H7 (cell line): ENCODE measurements at regions not wholly inside any gene's neighbourhood (a gene's known extent, or its start where the extent isn't known, plus 50 kb on each side); places are given as distances from the start of the nearest gene placed in this dataset.

ENCODE experiments used
- DNase-seq: peaks from one replicate; pipeline ENCODE4 v3.0.0; 2012
- H3K27me3 ChIP-seq: 2 replicates; pipeline ENCODE4 v1.6.0; 2011; ENCODE audit warnings: mild to moderate bottlenecking, low read length; ENCODE audit not compliant: control insufficient read depth, insufficient read depth
- H3K36me3 ChIP-seq: replicated peaks from 2 replicates; pipeline ENCODE4 v1.5.1; 2011; ENCODE audit warnings: low read length; ENCODE audit not compliant: control insufficient read depth, insufficient read depth
- H3K4me3 ChIP-seq: 2 replicates; pipeline ENCODE4 v1.5.1; 2011; ENCODE audit warnings: low read depth, mild to moderate bottlenecking, control low read depth, low read length, moderate library complexity; ENCODE audit not compliant: insufficient read depth

GRCh38 chr7:32428546-32428945 is 61.6 kb downstream of the LSM5 start:
- Histone ChIP-seq H3K4me3 (peak overlapping the region; percentile 39), H3K27me3 (peaks cover 33% of the 10 kb centered on the region), H3K36me3 (no peaks in the 10 kb centered on the region)
- peak; percentile 50 for DNase-seq

GRCh38 chr7:32427769-32428291 is 62.4 kb downstream of the LSM5 start:
- Histone ChIP-seq H3K27me3 (peaks cover 33% of the 10 kb centered on the region), H3K4me3 (peak overlapping the region; percentile 39), H3K36me3 (no peaks in the 10 kb centered on the region)
- peak; percentile 86 for DNase-seq

DNA sequence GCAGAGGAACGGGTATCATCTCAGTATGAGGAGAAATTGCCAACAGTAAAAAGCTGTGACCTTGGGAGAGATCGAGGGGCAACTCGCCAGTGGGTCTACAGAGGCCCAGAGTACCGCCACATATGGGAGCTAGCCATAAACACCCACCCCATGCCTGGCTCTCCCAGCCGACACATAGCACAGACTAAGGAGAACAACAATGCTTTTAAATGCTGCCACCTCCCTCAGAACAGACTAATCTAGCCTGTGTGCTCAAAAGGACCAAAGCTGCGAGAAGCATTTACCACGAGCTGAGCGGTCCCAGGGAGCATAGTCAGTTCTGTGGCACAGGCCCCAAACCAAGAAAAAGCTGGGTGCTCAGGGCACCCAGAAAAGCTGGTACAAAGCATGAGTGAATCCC is 73.3 kb downstream of the LSM5 start:
- H3K4me3 ChIP-seq: no peak overlapping the region
- no peak for DNase-seq
- H3K36me3 ChIP-seq: no peaks in the 10 kb centered on the region
- no peaks in the 10 kb centered on the region for H3K27me3 ChIP-seq

DNA sequence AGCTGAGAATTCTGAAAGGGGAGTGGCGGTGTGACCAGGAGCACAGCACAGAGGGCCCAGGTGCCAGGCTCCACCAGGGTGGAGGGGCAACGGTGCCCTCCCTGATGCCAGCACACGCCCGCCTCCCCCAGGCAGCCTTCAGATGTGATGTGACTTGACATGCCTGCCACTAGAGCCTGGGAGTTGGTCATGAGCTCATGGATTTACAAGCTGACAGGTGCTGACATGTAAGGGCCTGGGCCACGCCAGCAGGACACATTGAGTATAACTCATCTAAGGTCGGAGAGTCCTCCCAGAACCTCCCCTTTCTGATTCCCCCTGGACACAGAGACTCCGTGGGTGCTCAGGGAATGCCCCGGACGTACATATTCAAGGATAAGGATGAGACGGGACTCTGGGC is 74.2 kb downstream of the LSM5 start:
- no peaks in the 10 kb centered on the region for H3K36me3 ChIP-seq
- H3K4me3 ChIP-seq: no peak overlapping the region
- DNase-seq: no peak
- H3K27me3 ChIP-seq: no peaks in the 10 kb centered on the region

GRCh38 chr7:32415519-32415918 is 74.7 kb downstream of the LSM5 start:
- Histone ChIP-seq H3K36me3 (no peaks in the 10 kb centered on the region), H3K27me3 (no peaks in the 10 kb centered on the region), H3K4me3 (no peak overlapping the region)
- peak; percentile 27 for DNase-seq

- no peaks in the 10 kb centered on the region for H3K36me3 ChIP-seq
- DNase-seq: no peak
- no peak overlapping the region for H3K4me3 ChIP-seq
- no peaks in the 10 kb centered on the region; the same call in 1 of the 2 replicates for H3K27me3 ChIP-seq
Measured at GRCh38 chr7:32412471-32412870, 77.7 kb downstream of the LSM5 start.

DNA sequence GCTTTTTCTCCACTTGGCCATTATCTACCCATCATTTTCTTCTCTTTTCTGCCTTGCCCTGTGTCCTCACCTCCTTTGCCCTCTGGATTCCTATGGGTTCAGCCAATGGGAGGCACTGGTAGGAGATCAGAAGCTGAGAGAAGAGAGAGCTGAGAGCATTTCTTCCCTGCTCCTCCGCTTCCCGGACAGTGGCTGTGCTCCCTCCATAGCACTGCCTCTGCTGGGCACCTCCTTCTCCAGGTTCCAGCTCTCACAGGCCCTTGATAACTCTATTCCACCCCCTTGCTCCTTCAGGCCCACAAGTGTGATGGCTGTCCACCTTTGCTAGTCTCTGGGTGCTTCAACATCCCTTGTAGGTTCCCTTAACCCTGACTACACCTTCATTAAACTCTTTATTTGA is 79.6 kb downstream of the LSM5 start:
- DNase-seq: no peak
- H3K36me3 ChIP-seq: no peaks in the 10 kb centered on the region
- H3K4me3 ChIP-seq: no peak overlapping the region
- H3K27me3 ChIP-seq: no peaks in the 10 kb centered on the region; the same call in 1 of the 2 replicates

DNA sequence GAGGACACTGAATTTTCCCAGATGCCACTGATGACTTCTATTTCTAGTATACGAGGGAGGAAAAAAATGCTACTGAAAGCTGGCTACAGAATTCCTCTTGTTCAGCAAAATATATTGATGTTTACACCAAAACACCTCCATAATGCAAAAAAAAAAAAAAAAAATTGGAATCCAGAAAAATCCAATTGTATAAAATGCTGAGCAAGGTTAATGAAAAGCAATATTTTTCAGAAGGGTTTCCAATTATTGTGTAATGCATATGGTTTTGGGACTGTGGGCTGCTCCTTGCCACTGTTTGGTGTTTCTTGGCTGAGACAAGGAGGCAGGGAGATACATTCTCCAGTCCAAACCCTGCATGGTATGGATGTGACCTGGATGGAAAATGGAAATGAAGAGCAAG is 83.8 kb downstream of the LSM5 start:
- DNase-seq: no peak
- H3K27me3 ChIP-seq: no peaks in the 10 kb centered on the region; the same call in 1 of the 2 replicates
- H3K4me3 ChIP-seq: no peak overlapping the region
- no peaks in the 10 kb centered on the region for H3K36me3 ChIP-seq

GRCh38 chr7:32403463-32404229 is 86.5 kb downstream of the LSM5 start:
- Histone ChIP-seq H3K27me3 (no peaks in the 10 kb centered on the region), H3K4me3 (no peak overlapping the region), H3K36me3 (no peaks in the 10 kb centered on the region)
- no peak for DNase-seq

GRCh38 chr7:32400676-32401075 is 89.5 kb downstream of the LSM5 start:
- no peaks in the 10 kb centered on the region for H3K36me3 ChIP-seq
- no peak overlapping the region for H3K4me3 ChIP-seq
- no peaks in the 10 kb centered on the region for H3K27me3 ChIP-seq
- DNase-seq: no peak

GRCh38 chr7:32399311-32399710 is 90.9 kb downstream of the LSM5 start:
- H3K36me3 ChIP-seq: no peaks in the 10 kb centered on the region
- H3K27me3 ChIP-seq: no peaks in the 10 kb centered on the region; the same call in 1 of the 2 replicates
- no peak for DNase-seq
- H3K4me3 ChIP-seq: no peak overlapping the region

DNA sequence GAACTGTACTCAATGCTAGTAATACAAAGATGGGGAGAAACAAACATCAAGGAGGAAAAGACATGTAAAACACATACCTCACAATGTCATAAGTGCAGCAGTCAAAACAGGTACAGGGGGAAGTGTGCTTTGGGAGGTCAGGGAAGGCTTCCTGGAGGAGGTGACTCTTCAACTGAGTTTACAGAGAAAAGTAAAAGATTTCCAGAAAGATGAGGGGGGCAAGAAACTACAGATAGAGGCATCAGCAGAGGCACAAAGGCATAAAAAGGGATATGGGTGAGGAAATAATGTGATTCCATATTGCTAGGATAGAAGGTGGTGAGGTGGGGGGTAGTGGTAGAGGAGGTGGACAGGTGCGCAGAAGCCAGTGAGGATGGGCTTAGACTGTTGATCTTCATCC is 95.0 kb downstream of the LSM5 start:
- no peak for DNase-seq
- no peaks in the 10 kb centered on the region; the same call in 1 of the 2 replicates for H3K27me3 ChIP-seq
- H3K4me3 ChIP-seq: no peak overlapping the region
- no peaks in the 10 kb centered on the region for H3K36me3 ChIP-seq

- no peak for DNase-seq
- Histone ChIP-seq H3K36me3 (no peaks in the 10 kb centered on the region), H3K4me3 (no peak overlapping the region), H3K27me3 (no peaks in the 10 kb centered on the region; the same call in 1 of the 2 replicates)
Measured at GRCh38 chr7:32393861-32394260, 96.3 kb downstream of the LSM5 start.

DNA sequence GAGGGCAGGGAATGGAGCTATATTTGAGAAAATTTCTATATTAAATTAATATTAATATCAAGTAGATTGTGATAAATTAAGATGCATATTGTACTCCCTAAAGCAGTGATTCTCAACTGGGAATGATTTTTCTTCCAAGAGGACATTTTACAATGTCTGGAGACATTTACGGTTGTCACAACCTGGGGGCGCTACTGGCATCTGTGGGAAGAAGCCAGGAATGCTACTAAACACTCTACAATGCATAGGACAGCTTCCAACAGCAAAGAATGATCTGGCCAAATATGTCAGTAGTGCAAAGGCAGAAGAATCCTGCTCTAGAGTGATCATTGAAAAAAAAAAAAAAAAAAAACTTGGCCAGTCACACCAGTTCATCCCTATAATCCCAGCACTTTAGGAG is 100.0 kb downstream of the LSM5 start:
- peak; percentile 46 for DNase-seq
- H3K36me3 ChIP-seq: no peaks in the 10 kb centered on the region
- no peaks in the 10 kb centered on the region; the same call in 1 of the 2 replicates for H3K27me3 ChIP-seq
- no peak overlapping the region for H3K4me3 ChIP-seq

DNA sequence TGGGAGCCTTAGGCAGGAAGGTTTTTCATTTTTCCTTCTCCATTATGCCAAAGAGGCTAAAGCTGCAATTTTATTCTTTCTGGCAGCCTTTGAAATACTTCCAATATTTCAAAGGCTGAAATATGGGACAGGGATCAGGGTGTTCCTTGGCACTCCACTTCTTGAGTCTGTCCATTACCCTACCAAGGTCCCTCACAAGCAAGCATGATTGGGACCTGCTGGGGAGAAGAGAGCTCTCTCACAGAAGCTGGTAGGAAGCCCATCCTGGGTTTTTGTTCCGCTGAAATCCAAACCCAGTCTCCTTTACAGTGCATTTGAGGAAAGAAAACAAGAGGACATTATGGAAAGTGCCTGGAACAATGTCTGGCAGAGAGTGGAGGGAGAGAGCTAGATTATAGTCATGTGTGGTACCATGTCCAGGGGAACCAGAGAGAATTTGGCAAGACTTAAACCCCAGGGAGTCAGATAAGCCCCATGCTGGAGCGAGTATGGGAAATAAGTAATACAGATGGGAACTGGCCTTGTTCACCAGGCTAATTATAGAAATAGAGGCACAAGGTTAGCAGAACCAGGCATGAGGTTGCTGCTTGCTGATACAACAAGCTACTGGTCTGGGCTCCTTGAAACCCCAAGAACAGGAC is 104.7 kb downstream of the LSM5 start:
- Histone ChIP-seq H3K27me3 (no peaks in the 10 kb centered on the region), H3K36me3 (no peaks in the 10 kb centered on the region), H3K4me3 (no peak overlapping the region)
- DNase-seq: no peak
